NCI-H2171 (cell line): ENCODE measurements at regions not wholly inside any gene's neighbourhood (a gene's known extent, or its start where the extent isn't known, plus 50 kb on each side); places are given as distances from the start of the nearest gene placed in this dataset.
"Not testable (repeated sequence)": the region's sequence is repeated elsewhere in the genome, so short reads cannot be mapped to it uniquely, and the experiment has no call there.

Experiments
- DNase-seq: peaks from one replicate; lab custom pipeline; 2025; lab: John Stamatoyannopoulos, UW

DNA sequence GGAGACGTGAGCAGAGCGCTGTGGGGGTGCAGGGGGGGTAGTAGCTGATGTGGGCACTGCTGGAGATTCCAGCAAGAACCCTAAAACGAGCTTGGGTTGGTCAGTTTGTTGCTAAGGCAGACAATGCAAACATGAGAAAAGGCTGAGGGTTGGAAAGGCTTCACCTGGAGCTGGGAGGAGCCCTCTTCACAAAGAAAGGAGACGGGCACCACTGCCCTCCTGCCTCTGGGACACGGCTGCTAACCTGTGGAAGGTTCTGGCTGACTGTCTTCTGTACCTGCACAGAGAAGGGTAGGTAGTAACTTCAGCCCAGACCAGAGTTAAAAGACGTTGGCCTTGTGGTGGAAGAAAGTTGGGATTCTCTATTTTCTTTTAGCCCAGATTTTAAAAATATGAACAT, 108.7 kb downstream of the SUCLA2 start:
- DNase-seq = no peak

DNA sequence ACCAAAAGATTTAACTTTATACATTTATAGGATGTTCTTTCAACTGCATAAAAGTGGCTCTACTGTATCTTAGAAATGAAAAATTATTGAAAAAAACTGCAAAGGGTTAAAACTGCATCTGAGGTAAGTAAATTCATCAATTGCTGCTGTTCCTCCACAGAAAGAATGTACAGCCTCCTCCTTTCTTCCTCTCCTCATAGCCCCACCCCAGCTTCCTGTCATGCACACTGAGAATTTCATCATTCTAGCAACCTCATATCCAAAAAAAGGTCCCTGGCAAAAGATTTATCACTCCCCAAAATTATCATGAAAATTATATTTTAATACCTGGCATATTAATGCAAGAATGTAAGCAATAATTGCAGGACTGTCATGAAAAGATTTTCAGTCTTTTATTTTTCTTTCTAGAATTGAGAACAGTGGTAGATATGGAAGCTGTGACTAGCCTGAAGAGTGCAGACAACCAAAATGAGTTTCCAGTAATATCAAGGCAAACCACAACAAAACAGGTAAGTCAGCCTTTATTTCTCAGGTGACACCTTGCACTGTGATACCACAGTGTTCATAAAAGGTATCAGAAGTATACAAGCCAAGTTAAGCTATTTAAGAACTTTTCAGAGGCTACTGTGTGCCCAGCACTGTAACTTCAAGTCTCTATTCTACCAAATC, 110.8 kb downstream of the SUCLA2 start:
- no peak for DNase-seq

DNA sequence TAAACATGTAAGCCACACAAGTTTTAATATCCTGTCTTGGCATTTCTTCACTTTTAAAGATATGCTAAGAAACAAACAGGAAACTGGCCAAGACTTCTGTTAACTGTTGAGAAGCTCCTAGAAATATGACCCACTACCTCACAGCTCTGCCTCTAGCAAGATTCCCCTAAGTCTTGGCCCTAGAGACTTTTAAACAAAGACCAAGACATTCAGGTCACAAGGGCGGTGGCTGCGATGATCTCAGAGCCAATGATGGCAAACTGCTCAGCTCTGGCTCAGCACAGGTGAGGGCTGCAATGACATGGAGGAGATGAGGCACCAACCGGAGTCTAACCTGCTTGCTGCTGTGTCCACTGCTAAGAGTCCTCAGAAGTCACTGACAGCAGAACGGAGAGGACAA, 114.8 kb downstream of the SUCLA2 start:
- no peak for DNase-seq

GRCh38 chr13:47875201-47875600, 125.9 kb downstream of the SUCLA2 start:
- no peak for DNase-seq

DNA sequence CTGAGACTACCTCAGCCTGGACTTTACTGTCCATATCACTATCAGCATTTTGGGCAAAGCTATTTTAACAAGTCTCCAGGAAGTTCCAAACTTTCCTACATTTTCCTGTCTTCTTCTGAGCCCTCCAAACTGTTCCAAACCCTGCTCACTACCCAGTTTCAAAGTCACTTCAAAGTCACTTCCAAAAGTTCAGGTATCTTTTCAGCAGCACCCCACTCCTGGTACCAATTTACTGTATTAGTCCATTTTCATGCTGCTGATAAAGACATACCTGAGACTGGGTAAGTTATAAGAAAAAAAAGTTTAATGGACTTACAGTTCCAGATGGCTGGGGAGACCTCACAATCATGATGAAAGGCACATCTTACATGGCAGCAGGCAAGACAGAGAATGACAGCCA, 127.1 kb downstream of the SUCLA2 start:
- not testable (repeated sequence) for DNase-seq

DNA sequence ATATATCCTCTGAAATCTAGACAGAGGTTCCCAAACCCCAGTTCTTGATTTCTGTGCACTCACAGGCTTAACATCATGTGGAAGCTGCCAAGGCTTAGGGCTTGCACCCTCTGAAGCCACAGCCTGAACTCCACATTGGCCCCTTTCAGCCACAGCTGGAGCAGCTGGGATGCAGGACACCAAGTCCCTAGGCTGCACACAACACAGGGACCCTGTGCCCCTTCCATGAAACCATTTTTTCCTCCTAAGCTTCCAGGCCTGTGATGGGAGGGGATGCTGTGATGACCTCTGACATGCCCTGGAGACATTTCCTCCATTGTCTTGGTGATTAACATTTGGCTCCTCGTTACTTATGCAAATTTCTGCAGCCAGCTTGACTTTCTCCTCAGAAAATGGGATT, 127.8 kb downstream of the SUCLA2 start:
- DNase-seq = not testable (repeated sequence)

GRCh38 chr13:47869776-47870175, 131.3 kb downstream of the SUCLA2 start:
- DNase-seq = no peak

DNA sequence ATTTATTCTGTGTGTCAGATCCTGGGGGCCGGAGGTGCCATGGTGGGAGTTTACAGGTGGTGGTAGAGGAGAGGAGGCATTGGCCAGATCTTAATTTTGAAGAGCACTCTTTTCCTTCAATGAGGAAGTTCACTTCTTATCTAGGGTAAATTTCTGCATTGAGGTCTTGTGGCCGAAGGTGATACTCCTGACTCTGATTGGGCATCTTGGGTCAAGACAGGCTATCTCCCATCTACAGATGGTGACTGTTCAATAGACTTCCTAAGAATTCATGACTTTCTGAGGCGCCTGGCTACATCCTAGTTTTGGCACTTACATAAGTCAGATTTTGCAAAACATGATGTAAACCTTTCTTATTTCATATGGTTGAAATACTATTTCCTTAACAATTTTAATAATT, 135.2 kb downstream of the SUCLA2 start:
- no peak for DNase-seq

- DNase-seq = no peak
These were observed 138.2 kb downstream of the SUCLA2 start for GRCh38 chr13:47862841-47863240.

GRCh38 chr13:47859165-47859564, 141.9 kb downstream of the SUCLA2 start:
- no peak for DNase-seq

- DNase-seq = no peak
These were observed 142.7 kb downstream of the SUCLA2 start for GRCh38 chr13:47858042-47859025.

DNA sequence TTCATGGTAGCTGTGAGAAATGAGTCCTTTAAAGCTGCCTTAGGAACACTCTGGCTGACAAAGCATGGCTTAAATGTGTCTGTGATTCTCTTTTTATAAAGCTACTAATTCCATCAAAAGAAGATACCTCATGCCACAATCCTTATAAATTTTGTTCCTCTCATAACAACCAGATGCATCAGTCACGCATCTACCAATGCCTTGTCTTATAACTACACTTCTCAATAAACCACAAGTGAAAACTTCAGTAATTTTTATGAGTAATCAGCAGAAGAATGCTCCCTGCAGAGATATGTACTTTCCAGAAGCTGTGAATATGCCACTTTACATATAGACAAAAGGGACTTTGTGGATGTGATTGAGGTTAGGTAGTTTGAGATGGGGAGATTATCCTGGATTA, 147.8 kb downstream of the SUCLA2 start:
- no peak for DNase-seq

DNA sequence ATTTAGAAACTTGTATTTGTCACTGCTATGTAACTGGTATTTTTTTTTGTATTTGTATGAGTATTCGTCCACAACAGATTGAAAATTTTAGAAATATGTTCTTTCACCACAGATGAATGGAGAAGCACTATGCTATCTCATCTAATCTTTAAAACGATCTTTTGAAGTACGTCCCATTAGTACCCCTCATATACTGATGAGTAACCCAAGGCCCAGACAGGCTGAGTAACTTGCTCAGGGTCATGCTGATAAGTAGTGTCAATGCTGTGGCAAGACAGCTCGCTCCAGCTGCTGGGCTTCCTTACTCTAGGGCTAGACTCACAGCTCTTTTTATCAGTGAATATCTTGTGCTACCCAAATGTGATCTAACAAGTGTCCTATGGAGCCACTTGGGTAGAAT, 154.2 kb downstream of the SUCLA2 start:
- no peak for DNase-seq

DNA sequence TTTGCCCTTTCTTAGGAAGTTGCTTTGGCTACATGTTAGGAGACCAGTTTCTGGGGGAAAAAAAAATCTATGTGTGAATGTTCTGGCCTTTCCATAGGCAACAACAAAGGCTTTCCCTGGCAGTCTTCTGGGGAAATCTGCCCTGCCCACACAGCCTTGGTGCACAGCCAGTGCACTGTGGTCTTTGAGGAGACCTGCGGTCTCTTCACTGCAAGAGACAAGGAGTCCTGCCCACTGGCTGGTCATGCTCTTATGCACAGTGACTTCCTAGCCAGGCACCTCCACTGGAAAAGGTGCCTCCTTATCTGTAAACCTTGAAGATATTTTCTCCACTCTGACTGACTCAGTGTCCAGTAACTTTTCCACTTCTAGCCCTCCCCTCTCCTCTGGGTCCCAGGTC, 155.1 kb downstream of the SUCLA2 start:
- no peak for DNase-seq

GRCh38 chr13:47843005-47843404, 158.1 kb downstream of the SUCLA2 start:
- no peak for DNase-seq

- no peak for DNase-seq
These were observed 159.9 kb downstream of the SUCLA2 start for GRCh38 chr13:47841151-47841550.

GRCh38 chr13:47837906-47838305, 163.2 kb downstream of the SUCLA2 start:
- DNase-seq = no peak

GRCh38 chr13:47837104-47837880, 163.8 kb downstream of the SUCLA2 start:
- DNase-seq = no peak

- DNase-seq = no peak
These were observed 165.4 kb downstream of the SUCLA2 start for GRCh38 chr13:47835470-47836228.

DNA sequence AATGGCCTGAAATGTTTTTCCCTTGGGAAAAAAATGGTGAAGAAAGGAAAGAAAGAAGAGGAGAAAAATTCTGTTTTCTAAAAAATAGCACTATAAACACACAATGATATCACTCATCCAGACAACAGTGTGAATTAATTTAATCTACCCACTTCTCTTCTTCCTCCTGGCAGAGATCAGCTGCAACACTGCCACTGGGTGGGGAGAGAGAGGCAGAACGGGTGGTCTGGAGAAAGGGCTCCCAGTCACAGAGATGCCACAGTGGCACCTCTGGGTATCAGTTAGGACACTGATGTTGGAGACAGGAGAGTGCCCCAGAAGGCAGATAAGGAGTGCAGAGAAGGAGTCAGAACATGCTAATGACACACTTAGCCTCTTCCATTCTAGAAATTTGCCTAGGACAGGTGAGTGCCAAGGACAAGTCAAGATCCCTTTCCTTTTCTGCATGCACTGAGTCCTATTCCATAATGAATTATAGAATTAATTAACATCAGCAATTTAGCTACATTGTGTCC, 168.6 kb downstream of the SUCLA2 start:
- DNase-seq = no peak

GRCh38 chr13:47831265-47831664, 169.8 kb downstream of the SUCLA2 start:
- DNase-seq = no peak

DNA sequence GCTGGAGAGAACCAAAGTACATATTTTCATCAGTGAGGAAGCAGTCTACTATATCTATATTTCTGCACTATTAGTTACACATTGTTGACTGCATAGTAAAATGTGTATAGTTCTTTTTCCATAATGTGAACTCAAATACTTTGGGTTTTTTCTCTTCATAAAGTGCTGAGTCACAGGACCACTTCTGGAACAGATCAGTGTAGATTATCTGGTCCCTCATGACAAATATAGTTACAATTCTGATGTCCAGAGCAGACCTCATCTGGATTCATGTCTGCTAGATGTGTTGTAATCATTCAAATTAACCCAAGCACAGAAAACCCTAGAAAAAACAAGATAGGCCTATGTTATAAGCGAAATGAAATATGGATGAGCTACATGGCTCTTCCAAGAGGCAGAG, 171.4 kb downstream of the SUCLA2 start:
- no peak for DNase-seq
